HepG2 (cell line): ENCODE measurements at regions not wholly inside any gene's neighbourhood (a gene's known extent, or its start where the extent isn't known, plus 50 kb on each side); places are given as distances from the start of the nearest gene placed in this dataset.

Experiments used
- ATF2 ChIP-seq: sonication (generic); formaldehyde crosslinking; IDR thresholded peaks from 2 replicates; pipeline ENCODE4 v1.4.0; 2020; ENCODE audit warnings: missing genetic modification reagents
- CCDC6 ChIP-seq: sonication (generic); formaldehyde crosslinking; IDR thresholded peaks from 2 replicates; pipeline ENCODE4 v1.8.1; 2022; ENCODE audit warnings: mild to moderate bottlenecking, missing genetic modification reagents, moderate library complexity
- CEBPG ChIP-seq: IDR thresholded peaks from 2 replicates; pipeline ENCODE4 v1.6.1; 2016
- CREM ChIP-seq, 2 experiments: sonication (generic) in 1 of 2; formaldehyde crosslinking in 1 of 2; IDR thresholded peaks; 2 replicates each; pipeline versions ENCODE4 v1.4.0 to v1.6.1; 2016 to 2020; ENCODE audit warnings: antibody characterized with exemption in 1 of 2, mild to moderate bottlenecking in 1 of 2, missing genetic modification reagents in 1 of 2
- CSRNP1 ChIP-seq: sonication (generic); formaldehyde crosslinking; IDR thresholded peaks from 2 replicates; pipeline ENCODE4 v1.8.1; 2023; ENCODE audit warnings: mild to moderate bottlenecking, missing genetic modification reagents
- HDAC1 ChIP-seq: sonication (generic); formaldehyde crosslinking; IDR thresholded peaks from 2 replicates; pipeline ENCODE4 v1.5.1; 2020; ENCODE audit warnings: mild to moderate bottlenecking, missing genetic modification reagents
- KAT8 ChIP-seq: IDR thresholded peaks from 2 replicates; pipeline ENCODE4 v1.6.1; 2016; ENCODE audit warnings: missing genetic modification reagents, missing compliant biosample characterization
- KDM5B ChIP-seq: sonication (generic); formaldehyde crosslinking; IDR thresholded peaks from 2 replicates; pipeline ENCODE4 v1.4.0; 2020; ENCODE audit warnings: missing genetic modification reagents, mild to moderate bottlenecking, borderline replicate concordance
- NR2F1 ChIP-seq, 2 experiments: fragments of 450-650 bp in 1 of 2; formaldehyde crosslinking in 1 of 2; IDR thresholded peaks; 2 replicates each; pipeline versions ENCODE4 v1.5.0 to v1.6.1; 2016 to 2020; ENCODE audit warnings: mild to moderate bottlenecking in 1 of 2, missing compliant biosample characterization in 1 of 2, missing genetic modification reagents in 1 of 2, moderate library complexity in 1 of 2
- RFXAP ChIP-seq: sonication (generic); formaldehyde crosslinking; IDR thresholded peaks from 2 replicates; pipeline ENCODE4 v1.4.0; 2020; ENCODE audit warnings: missing genetic modification reagents, borderline replicate concordance
- SAP130 ChIP-seq: IDR thresholded peaks from 2 replicates; pipeline ENCODE4 v1.6.1; 2016; ENCODE audit warnings: low read depth
- SMYD3 ChIP-seq: sonication (generic); formaldehyde crosslinking; IDR thresholded peaks from 2 replicates; pipeline ENCODE4 v1.8.1; 2023; ENCODE audit warnings: mild to moderate bottlenecking, missing genetic modification reagents
- SNAPC2 ChIP-seq: sonication (generic); formaldehyde crosslinking; IDR thresholded peaks from 2 replicates; pipeline ENCODE4 v1.8.1; 2022; ENCODE audit warnings: mild to moderate bottlenecking, missing genetic modification reagents
- ZBTB10 ChIP-seq: sonication (generic); formaldehyde crosslinking; IDR thresholded peaks from 2 replicates; pipeline ENCODE4 v1.4.0; 2020; ENCODE audit warnings: missing genetic modification reagents, borderline replicate concordance
- ZBTB20 ChIP-seq: sonication (generic); formaldehyde crosslinking; IDR thresholded peaks from 2 replicates; pipeline ENCODE4 v1.8.1; 2023; ENCODE audit warnings: missing genetic modification reagents, low read depth, mild to moderate bottlenecking, borderline replicate concordance
- ZBTB3 ChIP-seq: sonication (generic); formaldehyde crosslinking; IDR thresholded peaks from 2 replicates; pipeline ENCODE4 v1.4.0; 2020; ENCODE audit warnings: low read depth, mild to moderate bottlenecking, moderate library complexity, missing genetic modification reagents, borderline replicate concordance
- ZNF138 ChIP-seq: sonication (generic); formaldehyde crosslinking; IDR thresholded peaks from 2 replicates; pipeline ENCODE4 v1.5.0; 2020; ENCODE audit warnings: mild to moderate bottlenecking, low read depth, missing genetic modification reagents
- ZNF256 ChIP-seq: sonication (generic); formaldehyde crosslinking; conservative IDR thresholded peaks from 2 replicates; pipeline ENCODE4 v1.4.0; 2020; ENCODE audit warnings: missing genetic modification reagents
- ZNF510 ChIP-seq: sonication (generic); formaldehyde crosslinking; IDR thresholded peaks from 2 replicates; pipeline ENCODE4 v1.4.0; 2020; ENCODE audit warnings: low read depth, mild to moderate bottlenecking, missing genetic modification reagents
- ZNF546 ChIP-seq: sonication (generic); formaldehyde crosslinking; conservative IDR thresholded peaks from 2 replicates; pipeline ENCODE4 v1.8.1; 2023; ENCODE audit warnings: mild to moderate bottlenecking, missing genetic modification reagents
- ZNF710 ChIP-seq: sonication (generic); formaldehyde crosslinking; IDR thresholded peaks from 2 replicates; pipeline ENCODE4 v1.5.0; 2020; ENCODE audit warnings: mild to moderate bottlenecking, missing genetic modification reagents, borderline replicate concordance
- ZNF772 ChIP-seq: sonication (generic); formaldehyde crosslinking; IDR thresholded peaks from 2 replicates; pipeline ENCODE4 v1.5.0; 2020; ENCODE audit warnings: mild to moderate bottlenecking, missing genetic modification reagents

GRCh38 chr12:93134893-93135285, 205.8 kb upstream of the EEA1 start (continued):
- TF ChIP-seq ZNF138 (CRISPR knock-in tag) (0 out of 2 replicates have a peak, but pooled peaks have one; percentile 56), SMYD3 (CRISPR knock-in tag) (peak; percentile 77; the same call in 1 of the 2 replicates), ZNF710 (peak; percentile 76; the same call in 1 of the 2 replicates), KAT8 (CRISPR knock-in tag) (peak; percentile 56; the same call in 1 of the 2 replicates), ZBTB3 (CRISPR knock-in tag) (0 out of 2 replicates have a peak, but pooled peaks have one; percentile 47), ZNF546 (CRISPR knock-in tag) (no peak), ZBTB10 (CRISPR knock-in tag) (0 out of 2 replicates have a peak, but pooled peaks have one; percentile 29), KDM5B (CRISPR knock-in tag) (no peak), ATF2 (CRISPR knock-in tag) (peak; percentile 54; the same call in 1 of the 2 replicates), CREM (IDR thresholded peaks at IDR 0.05) (peak; percentile 73), CREM (CRISPR knock-in tag; IDR thresholded peaks at IDR 0.05) (no peak), SNAPC2 (CRISPR knock-in tag) (no peak), HDAC1 (CRISPR knock-in tag) (peak; percentile 41; the same call in 1 of the 2 replicates), NR2F1 (CRISPR knock-in tag; IDR thresholded peaks at IDR 0.05) (peak; percentile 92), ZBTB20 (CRISPR knock-in tag) (peak; percentile 69; the same call in 1 of the 2 replicates), ZNF772 (peak; percentile 28; the same call in 1 of the 2 replicates), ZNF256 (CRISPR knock-in tag) (no peak), RFXAP (CRISPR knock-in tag) (0 out of 2 replicates have a peak, but pooled peaks have one; percentile 27), CEBPG (CRISPR knock-in tag) (peak; percentile 77), ZNF510 (CRISPR knock-in tag) (peak; percentile 71; the same call in 1 of the 2 replicates), CSRNP1 (CRISPR knock-in tag) (peak; percentile 57; the same call in 1 of the 2 replicates), SAP130 (CRISPR knock-in tag) (peak; percentile 32; the same call in 1 of the 2 replicates), CCDC6 (CRISPR knock-in tag) (no peak)
